NCI-H69 (cell line): ENCODE measurements at regions not wholly inside any gene's neighbourhood (a gene's known extent, or its start where the extent isn't known, plus 50 kb on each side); places are given as distances from the start of the nearest gene placed in this dataset.

Source experiments
- DNase-seq: peaks from one replicate; lab custom pipeline; 2025; lab: John Stamatoyannopoulos, UW

GRCh38 chr5:61686491-61687257 lies 354.6 kb downstream of the ZSWIM6 start:
- DNase-seq: peak; percentile 19

GRCh38 chr5:61687371-61687770 lies 355.3 kb downstream of the ZSWIM6 start:
- DNase-seq: no peak

- no peak for DNase-seq
Measured at GRCh38 chr5:61689153-61689846, 357.2 kb downstream of the ZSWIM6 start.

GRCh38 chr5:61697809-61698558 lies 365.9 kb downstream of the ZSWIM6 start:
- DNase-seq: no peak

- DNase-seq: no peak
Measured at GRCh38 chr5:61701877-61702602, 370.0 kb downstream of the ZSWIM6 start.

GRCh38 chr5:61702784-61703183 lies 370.7 kb downstream of the ZSWIM6 start:
- DNase-seq: no peak

GRCh38 chr5:61704289-61704688 lies 372.2 kb downstream of the ZSWIM6 start:
- no peak for DNase-seq

- no peak for DNase-seq
Measured at GRCh38 chr5:61706751-61707150, 374.7 kb downstream of the ZSWIM6 start.

- DNase-seq: no peak
Measured at GRCh38 chr5:61719124-61719523, 387.1 kb downstream of the ZSWIM6 start.

- no peak for DNase-seq
Measured at GRCh38 chr5:61720829-61721228, 388.8 kb downstream of the ZSWIM6 start.

- DNase-seq: no peak
Measured at GRCh38 chr5:61724102-61724501, 392.0 kb downstream of the ZSWIM6 start.

GRCh38 chr5:61728287-61728686 lies 396.2 kb downstream of the ZSWIM6 start:
- no peak for DNase-seq

- DNase-seq: no peak
Measured at GRCh38 chr5:61730866-61731265, 398.8 kb downstream of the ZSWIM6 start.

- no peak for DNase-seq
Measured at GRCh38 chr5:61731267-61731945, 399.3 kb downstream of the ZSWIM6 start.

- no peak for DNase-seq
Measured at GRCh38 chr5:61731946-61732314, 399.9 kb downstream of the ZSWIM6 start.

- DNase-seq: peak; percentile 8
Measured at GRCh38 chr5:61732369-61732768, 400.3 kb downstream of the ZSWIM6 start.

GRCh38 chr5:61732796-61733195 lies 400.7 kb downstream of the ZSWIM6 start:
- no peak for DNase-seq

- no peak for DNase-seq
Measured at GRCh38 chr5:61734001-61734400, 401.9 kb downstream of the ZSWIM6 start.

- no peak for DNase-seq
Measured at GRCh38 chr5:61734966-61735365, 402.9 kb downstream of the ZSWIM6 start.

- no peak for DNase-seq
Measured at GRCh38 chr5:61735531-61735930, 403.5 kb downstream of the ZSWIM6 start.

- no peak for DNase-seq
Measured at GRCh38 chr5:61735995-61736394, 403.9 kb downstream of the ZSWIM6 start.
